OCI-LY7 (cell line): ENCODE measurements at regions not wholly inside any gene's neighbourhood (a gene's known extent, or its start where the extent isn't known, plus 50 kb on each side); places are given as distances from the start of the nearest gene placed in this dataset.
A peak's percentile ranks its signal among the peaks of the same experiment; 100 is the strongest.

Source experiments
- BruUV-seq: library from RNA; stranded (reverse); fragments of 400-500 nt; replicated peaks from 2 replicates; lab custom pipeline; 2021; lab: Mats Ljungman, UMichigan
- CTCF ChIA-PET: fragments of 300-600 bp; sonication (Branson Sonifier 250); formaldehyde crosslinking; loops from one replicate; lab custom pipeline; 2022; ENCODE audit warnings: antibody characterized with exemption; ENCODE audit not compliant: unreplicated experiment; lab: Charles Lee
- POLR2A ChIA-PET: fragments of 300-600 bp; sonication (Branson Sonifier 250); formaldehyde crosslinking; loops from one replicate; lab custom pipeline; 2022; ENCODE audit warnings: antibody characterized with exemption; lab: Charles Lee
- DNase-seq: peaks from one replicate; pipeline ENCODE4 v3.0.0-alpha.2; 2015; ENCODE audit warnings: low spot score
- H2AFZ ChIP-seq: fragments of 200-600 bp; sonication (generic), shearing (Covaris generic); 2 replicates; pipeline ENCODE4 v1.6.1; 2014; ENCODE audit warnings: mild to moderate bottlenecking, antibody characterized with exemption, low read length, moderate library complexity
- H3K27ac ChIP-seq: fragments of 200-600 bp; sonication (generic); 2 replicates; pipeline ENCODE4 v1.5.1; 2014; ENCODE audit warnings: mixed run types, low read depth, mild to moderate bottlenecking, moderate library complexity, low read length, inconsistent platforms; ENCODE audit not compliant: poor library complexity, severe bottlenecking
- H3K36me3 ChIP-seq: fragments of 200-600 bp; sonication (generic); 2 replicates; pipeline ENCODE4 v1.6.1; 2014; ENCODE audit warnings: mild to moderate bottlenecking, antibody characterized with exemption, low read length, moderate library complexity, mixed read lengths; ENCODE audit not compliant: insufficient read depth
- H3K4me1 ChIP-seq: fragments of 200-600 bp; sonication (generic); 2 replicates; pipeline ENCODE4 v1.5.1; 2014; ENCODE audit warnings: mild to moderate bottlenecking, low read length; ENCODE audit not compliant: insufficient read depth, poor library complexity, severe bottlenecking
- H3K4me2 ChIP-seq: fragments of 200-600 bp; sonication (generic); 2 replicates; pipeline ENCODE4 v1.6.1; 2014; ENCODE audit warnings: mild to moderate bottlenecking, low read length
- H3K4me3 ChIP-seq: fragments of 200-600 bp; sonication (generic); 2 replicates; pipeline ENCODE4 v1.5.1; 2014; ENCODE audit warnings: mild to moderate bottlenecking, low read depth, low read length; ENCODE audit not compliant: poor library complexity, severe bottlenecking
- H3K79me2 ChIP-seq: fragments of 200-600 bp; sonication (generic); 2 replicates; pipeline ENCODE4 v1.6.1; 2016; ENCODE audit warnings: low read depth, mild to moderate bottlenecking, low read length, moderate library complexity, mixed read lengths; ENCODE audit not compliant: insufficient read depth
- H3K9me2 ChIP-seq: fragments of 200-600 bp; sonication (generic); 2 replicates; pipeline ENCODE4 v1.6.1; 2016; ENCODE audit warnings: mild to moderate bottlenecking, low read length, mixed read lengths; ENCODE audit not compliant: insufficient read depth
- H3K9me3 ChIP-seq: fragments of 200-600 bp; sonication (generic); 2 replicates; pipeline ENCODE4 v1.6.1; 2014; ENCODE audit warnings: mild to moderate bottlenecking, mixed run types, low read length, mixed read lengths
- H4K20me1 ChIP-seq: fragments of 200-600 bp; sonication (generic); 2 replicates; pipeline ENCODE4 v1.6.1; 2014; ENCODE audit warnings: mild to moderate bottlenecking, antibody characterized with exemption, low read length, moderate library complexity, mixed read lengths; ENCODE audit not compliant: insufficient read depth
- EZH2phosphoT487 ChIP-seq: fragments of 200-600 bp; sonication (generic); IDR thresholded peaks from 2 replicates; pipeline ENCODE4 v1.6.1; 2018; ENCODE audit warnings: low read depth, borderline replicate concordance, mild to moderate bottlenecking, mixed run types, antibody characterized with exemption, low read length, moderate library complexity, mixed read lengths
- intact Hi-C: fragments of 100-400 bp; cut with micrococcal nuclease; formaldehyde crosslinking; loops from one replicate; pipeline ENCODE4 v1.10.0; 2022; ENCODE audit not compliant: unreplicated experiment
- TF ChIP-seq, protein P1 (sequence below): fragments of 200-600 bp; sonication (generic); conservative IDR thresholded peaks from 2 replicates; pipeline ENCODE4 v1.5.1; 2014; ENCODE audit warnings: mild to moderate bottlenecking, antibody characterized with exemption, low read length, moderate library complexity, mixed read lengths

GRCh38 chr17:77436481-77436880 is 295.7 kb downstream of the SEC14L1 start:
- H3K9me2 ChIP-seq, result no peaks in the 10 kb centered on the region
- H3K4me3 ChIP-seq, result no peak overlapping the region
- DNase-seq, result no peak
- ChIA-PET POLR2A (interaction anchor here (0.6 to 5.6 kb wide), 7 partner anchors 9 to 31 kb away, joined by 3 to 99 read pairs (median 4); no protein-coding TSS in a partner anchor), CTCF (interaction anchor here (1.0 kb wide), 1 partner anchor 14 kb away, joined by 3 read pairs; no protein-coding TSS in a partner anchor)
- no peaks in the 10 kb centered on the region for H4K20me1 ChIP-seq
- no peaks in the 10 kb centered on the region for H3K36me3 ChIP-seq
- no peaks in the 10 kb centered on the region for H3K9me3 ChIP-seq
- peaks cover 9% of the 10 kb centered on the region; the same call in 1 of the 2 replicates for H3K79me2 ChIP-seq
- H3K4me2 ChIP-seq, result peak overlapping the region; percentile 74
- no peak overlapping the region for H2AFZ ChIP-seq
- intact Hi-C loops, result no loop called here
- H3K4me1 ChIP-seq, result peaks cover 98% of the 10 kb centered on the region
- no TSS peak for BruUV-seq
- peak overlapping the region; percentile 95 for H3K27ac ChIP-seq
- TF ChIP-seq, protein P1, sequence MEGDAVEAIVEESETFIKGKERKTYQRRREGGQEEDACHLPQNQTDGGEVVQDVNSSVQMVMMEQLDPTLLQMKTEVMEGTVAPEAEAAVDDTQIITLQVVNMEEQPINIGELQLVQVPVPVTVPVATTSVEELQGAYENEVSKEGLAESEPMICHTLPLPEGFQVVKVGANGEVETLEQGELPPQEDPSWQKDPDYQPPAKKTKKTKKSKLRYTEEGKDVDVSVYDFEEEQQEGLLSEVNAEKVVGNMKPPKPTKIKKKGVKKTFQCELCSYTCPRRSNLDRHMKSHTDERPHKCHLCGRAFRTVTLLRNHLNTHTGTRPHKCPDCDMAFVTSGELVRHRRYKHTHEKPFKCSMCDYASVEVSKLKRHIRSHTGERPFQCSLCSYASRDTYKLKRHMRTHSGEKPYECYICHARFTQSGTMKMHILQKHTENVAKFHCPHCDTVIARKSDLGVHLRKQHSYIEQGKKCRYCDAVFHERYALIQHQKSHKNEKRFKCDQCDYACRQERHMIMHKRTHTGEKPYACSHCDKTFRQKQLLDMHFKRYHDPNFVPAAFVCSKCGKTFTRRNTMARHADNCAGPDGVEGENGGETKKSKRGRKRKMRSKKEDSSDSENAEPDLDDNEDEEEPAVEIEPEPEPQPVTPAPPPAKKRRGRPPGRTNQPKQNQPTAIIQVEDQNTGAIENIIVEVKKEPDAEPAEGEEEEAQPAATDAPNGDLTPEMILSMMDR, result no peak
- TF ChIP-seq EZH2phosphoT487, result no peak

GRCh38 chr17:77437017-77437416 is 296.2 kb downstream of the SEC14L1 start:
- peak; percentile 51 for DNase-seq
- Histone ChIP-seq H3K4me3 (peak overlapping the region; percentile 0), H3K79me2 (peaks cover 9% of the 10 kb centered on the region; the same call in 1 of the 2 replicates), H3K27ac (peak overlapping the region; percentile 95), H4K20me1 (no peaks in the 10 kb centered on the region), H3K4me1 (peaks cover 97% of the 10 kb centered on the region), H3K9me2 (no peaks in the 10 kb centered on the region), H2AFZ (no peak overlapping the region), H3K4me2 (peak overlapping the region; percentile 74), H3K36me3 (no peaks in the 10 kb centered on the region), H3K9me3 (no peaks in the 10 kb centered on the region)
- intact Hi-C loops, result no loop called here
- BruUV-seq, result no TSS peak
- ChIA-PET POLR2A (interaction anchor here (0.6 to 5.6 kb wide), 10 partner anchors 7 to 32 kb away, joined by 3 to 99 read pairs (median 4); no protein-coding TSS in a partner anchor), CTCF (interaction anchor here (0.6 kb wide), 1 partner anchor 1297 kb away, joined by 6 read pairs; no protein-coding TSS in a partner anchor)
- TF ChIP-seq, protein P1, result 0 out of 2 replicates have a peak, but pooled peaks have one; percentile 26
- no peak for TF ChIP-seq EZH2phosphoT487

GRCh38 chr17:77437747-77438146 is 297.0 kb downstream of the SEC14L1 start:
- Histone ChIP-seq H3K27ac (peak overlapping the region; percentile 95), H3K4me2 (peak overlapping the region; percentile 74), H3K9me3 (no peaks in the 10 kb centered on the region), H2AFZ (no peak overlapping the region), H3K36me3 (peaks cover under 1% of the 10 kb centered on the region; the same call in 1 of the 2 replicates), H3K4me3 (peak overlapping the region; percentile 49), H3K9me2 (no peaks in the 10 kb centered on the region), H3K4me1 (peaks cover 97% of the 10 kb centered on the region), H3K79me2 (peaks cover 9% of the 10 kb centered on the region; the same call in 1 of the 2 replicates), H4K20me1 (no peaks in the 10 kb centered on the region)
- ChIA-PET CTCF (interaction anchor here (0.6 to 1.3 kb wide), 2 partner anchors 57 to 1297 kb away, joined by 5 to 6 read pairs; no protein-coding TSS in a partner anchor), POLR2A (interaction anchor here (0.6 to 5.6 kb wide), 8 partner anchors 8 to 116 kb away, joined by 3 to 99 read pairs (median 5); no protein-coding TSS in a partner anchor)
- intact Hi-C loops, result no loop called here
- peak; percentile 65 for DNase-seq
- TF ChIP-seq, protein P1, result no peak
- TF ChIP-seq EZH2phosphoT487, result no peak
- BruUV-seq, result no TSS peak
